ENCODE measurements at regions not wholly inside any gene's neighbourhood (a gene's known extent, or its start where the extent isn't known, plus 50 kb on each side); places are given as distances from the start of the nearest gene placed in this dataset.

DNA sequence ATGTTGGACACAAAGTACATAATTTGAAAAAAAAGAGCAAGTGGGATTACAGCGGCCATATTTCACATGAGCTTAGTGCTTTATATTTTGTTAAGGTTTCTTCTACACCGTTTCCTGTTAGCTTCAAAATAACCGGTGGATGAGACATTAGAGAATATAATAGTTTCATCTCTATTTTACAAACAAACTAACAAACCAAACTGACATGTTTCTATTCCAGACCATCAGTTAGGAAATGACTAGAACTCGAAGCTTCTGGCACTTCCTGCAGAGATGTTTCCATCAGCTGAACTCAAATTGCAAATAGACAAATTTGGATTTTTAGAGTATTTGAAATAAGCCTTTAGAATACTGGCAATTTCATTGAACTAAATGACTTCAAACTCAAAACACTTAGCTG lies 86.5 kb downstream of the MTRR start:
- intact Hi-C loops (cut with DNase I), result no loop called here
- H3K4me3 ChIP-seq, result no peak overlapping the region
- 78 to 80% methylated on average over 4 of the region's 4 CpGs for WGBS, 2 donors
- no peaks in the 10 kb centered on the region for H3K36me3 ChIP-seq
- H3K27ac ChIP-seq, result no peak overlapping the region
- H3K4me1 ChIP-seq, result no peaks in the 10 kb centered on the region
- H3K9me3 ChIP-seq, result no peaks in the 10 kb centered on the region
- no peak for DNase-seq
- TF ChIP-seq POLR2AphosphoS5 (IDR thresholded peaks at IDR 0.05), result no peak
- TF ChIP-seq EP300 (IDR thresholded peaks at IDR 0.05), result no peak
- no peaks in the 10 kb centered on the region for H3K27me3 ChIP-seq

DNA sequence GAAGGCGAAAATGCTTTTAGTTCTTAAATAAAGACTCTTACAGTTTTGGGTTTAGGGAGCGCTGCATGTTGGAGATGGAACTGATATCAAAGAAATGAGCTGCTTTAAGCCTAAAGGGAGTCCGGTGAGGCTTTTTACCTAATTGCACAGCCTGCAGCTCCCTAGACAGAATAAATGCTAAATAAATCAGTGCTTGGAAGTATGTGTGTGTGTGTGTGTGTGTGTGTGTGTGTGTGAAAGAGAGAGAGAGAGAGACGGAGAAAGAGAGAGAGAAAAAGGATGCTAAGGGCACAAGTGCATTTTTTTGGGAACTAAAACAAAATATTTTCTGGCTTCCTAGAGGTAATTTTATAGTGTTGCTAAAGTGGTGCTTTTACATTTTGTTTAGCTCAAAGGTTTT lies 88.4 kb downstream of the MTRR start:
- Histone ChIP-seq H3K4me1 (no peaks in the 10 kb centered on the region), H3K4me3 (no peak overlapping the region), H3K36me3 (no peaks in the 10 kb centered on the region), H3K9me3 (no peaks in the 10 kb centered on the region), H3K27me3 (no peaks in the 10 kb centered on the region), H3K27ac (no peak overlapping the region)
- DNase-seq, result no peak
- 82 to 83% methylated on average over 4 of the region's 4 CpGs for WGBS, 2 donors
- no peak for TF ChIP-seq POLR2A (IDR thresholded peaks at IDR 0.05)
- no peak for TF ChIP-seq EP300 (IDR thresholded peaks at IDR 0.05)
- TF ChIP-seq POLR2AphosphoS5 (IDR thresholded peaks at IDR 0.05), result no peak
- TF ChIP-seq, protein P1, sequence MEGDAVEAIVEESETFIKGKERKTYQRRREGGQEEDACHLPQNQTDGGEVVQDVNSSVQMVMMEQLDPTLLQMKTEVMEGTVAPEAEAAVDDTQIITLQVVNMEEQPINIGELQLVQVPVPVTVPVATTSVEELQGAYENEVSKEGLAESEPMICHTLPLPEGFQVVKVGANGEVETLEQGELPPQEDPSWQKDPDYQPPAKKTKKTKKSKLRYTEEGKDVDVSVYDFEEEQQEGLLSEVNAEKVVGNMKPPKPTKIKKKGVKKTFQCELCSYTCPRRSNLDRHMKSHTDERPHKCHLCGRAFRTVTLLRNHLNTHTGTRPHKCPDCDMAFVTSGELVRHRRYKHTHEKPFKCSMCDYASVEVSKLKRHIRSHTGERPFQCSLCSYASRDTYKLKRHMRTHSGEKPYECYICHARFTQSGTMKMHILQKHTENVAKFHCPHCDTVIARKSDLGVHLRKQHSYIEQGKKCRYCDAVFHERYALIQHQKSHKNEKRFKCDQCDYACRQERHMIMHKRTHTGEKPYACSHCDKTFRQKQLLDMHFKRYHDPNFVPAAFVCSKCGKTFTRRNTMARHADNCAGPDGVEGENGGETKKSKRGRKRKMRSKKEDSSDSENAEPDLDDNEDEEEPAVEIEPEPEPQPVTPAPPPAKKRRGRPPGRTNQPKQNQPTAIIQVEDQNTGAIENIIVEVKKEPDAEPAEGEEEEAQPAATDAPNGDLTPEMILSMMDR (IDR thresholded peaks at IDR 0.05), result no peak
- intact Hi-C loops (cut with DNase I), result no loop called here

DNA sequence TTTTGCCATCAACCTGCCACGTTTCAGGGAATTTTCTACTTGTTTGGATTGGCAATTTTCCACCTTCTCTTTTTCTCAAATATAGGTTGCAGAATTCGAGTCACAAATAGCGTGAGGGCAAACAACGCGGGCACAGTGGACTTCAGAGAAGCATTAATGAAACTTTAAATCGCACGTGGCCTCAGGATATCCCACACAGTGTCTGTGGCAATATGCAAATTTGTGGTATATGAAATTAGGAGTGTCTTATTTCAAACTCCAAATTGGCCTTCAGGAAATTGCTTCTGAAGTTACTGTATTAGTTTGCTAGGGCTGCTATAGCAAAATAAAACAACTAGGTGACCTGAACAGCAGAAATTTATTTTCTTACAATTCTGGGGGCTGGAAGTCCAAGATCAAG lies 91.2 kb downstream of the MTRR start:
- DNase-seq, result no peak
- intact Hi-C loops (cut with DNase I), result no loop called here
- H3K9me3 ChIP-seq, result no peaks in the 10 kb centered on the region
- TF ChIP-seq POLR2A (IDR thresholded peaks at IDR 0.05) (no peak), POLR2AphosphoS5 (IDR thresholded peaks at IDR 0.05) (no peak)
- TF ChIP-seq, protein P1 (IDR thresholded peaks at IDR 0.05), result no peak
- H3K27me3 ChIP-seq, result no peaks in the 10 kb centered on the region
- H3K4me3 ChIP-seq, result no peak overlapping the region
- 74 to 83% methylated on average over 7 of the region's 7 CpGs for whole genome bisulfite sequencing, 2 donors
- H3K36me3 ChIP-seq, result no peaks in the 10 kb centered on the region
- no peaks in the 10 kb centered on the region for H3K4me1 ChIP-seq
- H3K27ac ChIP-seq, result no peak overlapping the region

DNA sequence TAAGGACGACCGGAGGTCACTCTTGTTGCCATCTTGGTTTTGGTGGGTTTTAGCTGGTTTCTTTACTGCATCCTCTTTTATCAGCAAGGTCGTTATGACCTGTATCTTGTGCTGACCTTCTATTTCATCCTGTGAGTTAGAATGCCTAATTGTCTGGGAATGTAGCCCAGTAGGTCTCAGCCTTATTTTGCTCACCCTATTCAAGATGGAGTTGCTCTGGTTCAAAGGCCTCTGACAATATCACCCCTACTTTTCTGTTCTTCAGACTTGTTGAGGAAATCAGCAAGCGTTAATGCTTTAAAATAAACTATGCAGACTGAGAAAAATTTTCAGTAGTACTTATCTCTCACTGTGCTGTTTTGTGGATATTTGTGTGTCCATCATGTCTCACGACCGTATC lies 92.6 kb downstream of the MTRR start:
- WGBS, 2 donors, result 80 to 81% methylated on average over 6 of the region's 6 CpGs
- intact Hi-C loops (cut with DNase I), result no loop called here
- H3K4me1 ChIP-seq, result no peaks in the 10 kb centered on the region
- no peak for DNase-seq
- no peak overlapping the region for H3K4me3 ChIP-seq
- no peaks in the 10 kb centered on the region for H3K9me3 ChIP-seq
- TF ChIP-seq POLR2AphosphoS5 (IDR thresholded peaks at IDR 0.05) (no peak), EP300 (IDR thresholded peaks at IDR 0.05) (no peak), POLR2A (IDR thresholded peaks at IDR 0.05) (no peak)
- TF ChIP-seq, protein P1 (IDR thresholded peaks at IDR 0.05), result no peak
- H3K27me3 ChIP-seq, result no peaks in the 10 kb centered on the region
- no peak overlapping the region for H3K27ac ChIP-seq
- H3K36me3 ChIP-seq, result no peaks in the 10 kb centered on the region

- H3K27me3 ChIP-seq, result no peaks in the 10 kb centered on the region
- intact Hi-C loops (cut with DNase I), result no loop called here
- no peaks in the 10 kb centered on the region for H3K4me1 ChIP-seq
- H3K36me3 ChIP-seq, result no peaks in the 10 kb centered on the region
- no peak overlapping the region for H3K4me3 ChIP-seq
- DNase-seq, result no peak
- no peaks in the 10 kb centered on the region for H3K9me3 ChIP-seq
- WGBS, 2 donors, result 79 to 94% methylated on average over 3 of the region's 3 CpGs
- TF ChIP-seq POLR2A (IDR thresholded peaks at IDR 0.05) (no peak), POLR2AphosphoS5 (IDR thresholded peaks at IDR 0.05) (no peak), EP300 (IDR thresholded peaks at IDR 0.05) (no peak)
- TF ChIP-seq, protein P1 (IDR thresholded peaks at IDR 0.05), result no peak
- H3K27ac ChIP-seq, result no peak overlapping the region
These were observed 101.9 kb downstream of the MTRR start for GRCh38 chr5:7970816-7971215.
